Fibroblast of skin of right quadriceps (primary cell): ENCODE measurements at regions not wholly inside any gene's neighbourhood (a gene's known extent, or its start where the extent isn't known, plus 50 kb on each side); places are given as distances from the start of the nearest gene placed in this dataset.

Source experiments
- DNase-seq: peaks from one replicate; pipeline ENCODE4 v3.0.0-alpha.2; 2013

DNA sequence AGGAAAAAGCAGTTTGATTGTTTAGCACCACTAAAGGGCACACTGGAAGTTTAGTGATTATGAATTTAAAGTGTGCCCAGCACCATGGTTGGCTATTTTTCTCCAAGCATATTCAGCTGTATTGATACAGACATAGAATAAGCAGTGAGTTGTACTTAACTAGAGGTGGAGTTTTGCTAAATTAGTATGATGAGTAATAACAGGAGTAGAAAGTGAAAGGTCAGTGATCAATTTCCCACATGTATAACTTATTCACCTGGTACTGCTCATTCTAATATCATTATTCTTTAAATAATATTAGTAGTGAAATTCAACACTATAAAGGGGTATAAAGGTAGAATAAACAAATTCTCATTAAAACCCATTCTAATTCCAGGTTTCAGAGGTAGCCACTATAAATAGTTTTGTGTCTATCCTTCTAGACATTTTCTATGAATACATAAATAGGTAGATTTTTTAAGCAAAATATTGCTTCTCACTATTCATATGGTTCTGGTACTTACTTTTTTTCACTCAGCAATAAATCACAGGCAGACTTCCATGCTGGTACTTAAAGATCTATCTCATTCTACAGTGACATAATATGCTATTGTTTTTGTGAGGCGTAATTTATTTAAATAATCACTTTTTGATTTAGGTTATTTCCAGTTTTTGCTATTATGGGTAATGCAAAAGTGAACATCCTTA lies 732.9 kb downstream of the VGLL3 start:
- DNase-seq, result no peak

GRCh38 chr3:86254480-86254879 lies 736.5 kb downstream of the VGLL3 start:
- DNase-seq, result no peak

GRCh38 chr3:86251781-86252180 lies 739.2 kb downstream of the VGLL3 start:
- DNase-seq, result no peak

DNA sequence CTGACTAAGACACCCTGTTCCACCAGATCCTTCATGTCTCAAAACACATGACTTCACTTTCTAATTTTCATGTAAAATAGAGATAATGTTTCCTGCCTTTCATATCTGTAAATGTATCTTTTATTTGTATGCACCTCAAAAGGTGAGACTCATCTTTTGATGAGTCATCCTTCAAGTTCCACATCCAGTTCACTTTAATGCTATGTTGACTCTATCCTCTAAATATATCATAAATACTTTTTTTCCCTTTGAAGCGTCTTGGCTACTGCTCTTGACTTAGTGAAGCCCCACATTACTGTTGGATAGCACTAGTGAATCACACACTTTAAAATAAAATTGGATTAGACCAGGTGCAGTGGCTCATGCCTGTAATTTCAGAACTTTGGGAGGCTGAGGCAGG lies 741.1 kb downstream of the VGLL3 start:
- no peak for DNase-seq

DNA sequence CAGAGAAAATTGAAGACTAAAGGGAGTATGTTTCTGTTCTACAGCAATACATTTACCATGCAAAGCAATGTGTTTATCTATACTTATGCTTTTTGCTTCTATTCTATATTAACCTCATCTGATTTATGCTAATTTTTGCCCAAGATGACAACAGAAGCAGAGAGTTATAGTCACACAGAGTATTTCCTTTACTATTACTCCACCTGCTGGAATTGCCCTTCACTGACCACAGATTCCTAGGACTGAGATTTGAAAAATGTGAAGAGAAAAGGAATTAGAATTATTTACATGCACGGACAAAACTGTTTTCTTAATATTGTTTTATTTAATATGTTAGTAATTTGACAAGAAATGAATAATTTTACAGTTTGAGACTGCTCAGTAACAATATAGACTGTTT lies 745.6 kb downstream of the VGLL3 start:
- no peak for DNase-seq

GRCh38 chr3:86244905-86245304 lies 746.0 kb downstream of the VGLL3 start:
- DNase-seq, result no peak

DNA sequence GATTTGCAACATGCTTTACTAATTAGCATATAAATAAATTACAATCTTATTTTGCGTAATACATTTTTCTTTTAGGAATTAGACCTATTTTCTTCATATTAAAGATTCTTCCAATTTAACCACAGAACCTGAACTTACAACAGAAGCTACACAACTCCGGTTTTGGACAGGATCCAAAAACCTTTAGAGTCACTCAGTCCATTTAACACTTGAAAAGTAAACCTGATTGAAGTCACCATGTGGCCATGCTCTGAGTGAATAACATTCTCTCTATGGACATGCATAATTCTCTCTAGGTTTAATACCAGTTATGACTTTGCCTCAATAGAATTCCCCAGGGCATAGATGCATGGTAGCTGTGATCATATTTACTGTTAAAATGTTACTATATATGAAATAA lies 751.0 kb downstream of the VGLL3 start:
- DNase-seq, result no peak

DNA sequence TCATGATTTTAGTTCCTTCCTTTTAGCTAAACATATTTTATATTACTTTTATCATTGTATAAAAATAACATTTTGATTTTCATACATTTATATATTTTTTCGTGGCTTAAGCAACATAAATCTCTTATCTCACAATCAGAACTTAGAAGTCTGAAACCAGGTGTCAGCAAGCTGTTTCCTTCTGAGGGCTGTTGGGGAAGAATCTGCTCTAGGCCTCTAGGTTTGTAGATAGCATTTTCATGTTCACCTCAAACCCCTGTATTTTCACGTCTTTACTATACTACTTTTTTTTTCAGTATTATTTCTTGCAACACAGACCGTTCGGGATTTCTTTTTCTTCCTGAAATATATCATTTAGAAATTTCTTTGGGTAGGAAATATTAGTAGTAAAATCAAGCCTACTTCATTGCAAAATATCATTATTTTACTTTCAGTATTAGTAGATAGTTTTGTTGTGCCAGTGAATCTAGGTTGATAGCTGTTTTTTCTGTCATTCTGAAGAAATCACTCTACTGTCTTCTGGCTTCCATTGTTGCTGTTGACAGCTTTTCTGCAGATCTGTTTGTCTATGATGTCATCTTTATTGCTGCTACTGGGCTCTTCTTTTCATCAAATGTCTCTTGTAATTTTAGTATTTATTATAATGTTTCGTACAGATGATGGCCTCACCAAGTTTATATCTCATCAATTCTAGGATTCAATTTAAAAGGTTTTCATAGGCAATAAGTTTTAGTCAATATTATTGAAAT lies 756.3 kb downstream of the VGLL3 start:
- DNase-seq, result no peak

DNA sequence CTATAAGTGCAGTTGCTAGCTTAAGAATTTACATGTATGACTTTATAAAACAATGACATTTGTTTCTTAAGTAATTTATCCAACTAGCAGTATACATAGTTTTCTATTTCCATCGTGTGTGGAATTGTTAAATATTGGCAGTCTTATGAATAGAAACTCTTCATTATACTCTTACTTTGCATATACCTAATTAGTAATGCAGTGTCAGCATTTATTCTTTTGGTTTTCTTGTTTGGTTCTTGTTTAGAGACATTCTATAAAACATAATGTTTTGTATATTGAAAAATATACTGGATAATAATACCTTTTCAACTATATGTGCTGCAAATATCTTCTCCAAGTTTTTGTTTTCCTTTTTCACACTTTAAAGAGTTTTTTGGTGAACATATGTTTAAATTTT lies 760.2 kb downstream of the VGLL3 start:
- DNase-seq, result no peak

DNA sequence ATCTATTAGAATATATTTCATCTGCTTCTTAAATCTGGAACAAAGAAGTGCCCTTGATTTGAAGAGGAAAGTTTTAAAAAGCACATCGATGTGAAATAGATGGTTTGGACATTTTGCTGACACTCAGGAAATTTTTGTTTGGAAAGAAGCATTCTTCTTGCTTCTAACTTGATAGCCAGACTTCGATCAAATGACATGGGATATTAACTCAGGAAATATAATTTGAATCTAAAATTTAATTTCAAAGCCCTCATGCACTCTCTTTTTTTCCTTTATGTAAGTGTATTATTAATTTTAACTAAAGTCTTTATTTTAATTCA lies 761.2 kb downstream of the VGLL3 start:
- DNase-seq, result no peak

- DNase-seq, result peak; percentile 8
These were observed 761.7 kb downstream of the VGLL3 start for GRCh38 chr3:86229086-86229774.

DNA sequence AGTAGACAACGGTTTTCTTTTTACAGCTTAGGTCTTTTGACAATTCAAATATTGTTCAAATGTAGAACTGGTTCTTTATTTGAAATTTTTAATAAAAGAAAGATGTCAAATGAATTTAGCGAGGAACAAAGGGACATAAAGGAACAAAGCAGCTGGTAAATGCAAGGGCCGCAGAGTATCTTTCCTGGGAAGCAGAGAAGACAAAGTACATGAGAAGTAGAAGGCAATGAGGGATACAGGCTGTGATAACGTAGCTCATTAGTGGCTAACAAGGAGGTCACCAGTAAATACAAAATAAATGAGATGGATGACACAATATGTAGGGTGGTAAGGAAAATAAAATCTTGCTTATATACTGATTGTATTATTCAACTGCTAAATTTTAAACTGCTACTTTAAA lies 762.8 kb downstream of the VGLL3 start:
- no peak for DNase-seq

GRCh38 chr3:86225461-86225860 lies 765.5 kb downstream of the VGLL3 start:
- no peak for DNase-seq

- DNase-seq, result no peak
These were observed 769.3 kb downstream of the VGLL3 start for GRCh38 chr3:86221601-86222000.

GRCh38 chr3:86208772-86209171 lies 782.2 kb downstream of the VGLL3 start:
- DNase-seq, result no peak

GRCh38 chr3:86182606-86183005 lies 808.3 kb downstream of the VGLL3 start:
- no peak for DNase-seq

DNA sequence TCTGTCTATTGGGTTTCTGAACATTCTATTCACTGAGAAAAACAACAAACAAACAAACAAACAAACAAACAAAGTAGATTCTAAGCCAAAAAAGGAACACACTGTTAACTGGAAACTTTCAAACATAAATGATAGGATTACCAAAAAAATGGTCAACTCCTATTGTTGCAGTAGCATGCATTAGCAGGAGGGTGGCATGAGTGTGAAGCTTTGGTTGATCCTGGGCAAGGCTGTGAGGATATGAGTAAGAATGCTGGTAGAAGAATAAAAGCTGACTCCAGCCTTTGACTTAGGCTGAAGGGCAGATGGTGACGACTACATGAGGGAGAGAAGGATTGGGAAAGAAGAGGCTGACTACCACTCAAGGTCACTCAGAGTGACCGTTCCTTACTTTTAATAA lies 810.3 kb downstream of the VGLL3 start:
- DNase-seq, result no peak

DNA sequence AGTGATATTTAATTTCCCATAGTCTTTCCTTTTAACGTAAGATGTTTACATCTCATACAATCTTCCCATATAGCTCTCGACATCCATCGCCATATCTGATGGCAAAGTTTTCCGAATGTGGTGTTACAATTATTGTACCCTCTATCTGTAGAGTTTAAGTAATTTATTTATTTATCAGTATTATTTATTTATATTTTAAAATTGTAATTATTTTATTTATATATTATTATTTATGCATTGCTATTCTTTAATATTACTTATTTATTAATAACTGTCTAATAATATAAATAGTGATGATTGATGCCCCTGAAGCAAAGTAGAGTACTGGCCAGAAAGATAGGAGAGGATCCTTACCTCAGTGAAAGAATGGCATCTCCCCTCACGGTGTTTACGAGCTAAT lies 812.9 kb downstream of the VGLL3 start:
- no peak for DNase-seq

DNA sequence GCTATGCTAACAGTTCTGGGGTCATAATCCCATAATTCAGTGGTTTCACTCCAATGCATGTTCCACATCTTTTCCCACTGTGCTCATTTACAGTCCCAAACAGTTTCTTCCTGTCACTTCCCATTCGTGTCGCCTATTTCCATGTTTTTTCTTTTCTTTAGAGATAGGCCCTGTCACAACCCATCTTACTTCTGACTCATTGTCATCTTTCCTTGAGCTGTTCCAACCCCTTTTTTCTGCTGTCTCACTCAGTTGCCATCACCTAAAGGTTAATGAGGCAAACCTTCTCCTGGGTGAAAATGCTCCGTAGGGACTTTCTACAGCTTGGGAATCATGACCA lies 814.5 kb downstream of the VGLL3 start:
- DNase-seq, result no peak

- no peak for DNase-seq
These were observed 815.1 kb downstream of the VGLL3 start for GRCh38 chr3:86175593-86176444.

- DNase-seq, result no peak
These were observed 815.9 kb downstream of the VGLL3 start for GRCh38 chr3:86175051-86175536.

- no peak for DNase-seq
These were observed 817.5 kb downstream of the VGLL3 start for GRCh38 chr3:86173401-86173800.

- DNase-seq, result no peak
These were observed 822.4 kb downstream of the VGLL3 start for GRCh38 chr3:86168512-86168911.
